H54 (cell line): ENCODE measurements at regions not wholly inside any gene's neighbourhood (a gene's known extent, or its start where the extent isn't known, plus 50 kb on each side); places are given as distances from the start of the nearest gene placed in this dataset.

Experiments used
- DNase-seq: peaks from one replicate; pipeline ENCODE4 v3.0.0; 2011; ENCODE audit warnings: low spot score, mixed read lengths; ENCODE audit not compliant: insufficient read length
- FAIRE-seq: peaks from 3 replicates; lab custom pipeline; 2011; peaks lifted over from hg19 to GRCh38; lab: Jason Lieb, UNC
- POLR2A ChIP-seq: IDR thresholded peaks from 2 replicates; pipeline ENCODE4 v1.6.1; 2011; ENCODE audit warnings: low read depth, mild to moderate bottlenecking, low read length

DNA sequence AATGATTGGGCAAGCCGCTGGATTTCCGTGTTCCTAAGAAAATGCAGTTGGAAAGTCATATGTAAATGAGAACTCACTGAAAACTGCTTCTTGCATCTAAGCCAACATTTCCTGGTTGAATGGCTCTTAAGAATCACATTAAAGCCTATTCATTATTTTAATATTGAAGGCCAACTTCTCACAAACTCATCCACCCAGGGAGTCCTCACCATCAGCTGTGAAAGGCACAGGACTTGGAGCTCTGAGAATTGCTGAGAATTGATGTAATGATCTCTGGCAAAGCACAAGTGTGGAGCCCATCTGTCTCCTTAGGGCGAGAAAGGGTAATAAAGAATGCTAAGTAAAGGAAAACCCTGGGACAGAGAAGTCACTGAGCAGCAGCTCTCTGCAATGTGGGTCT lies 55.9 kb upstream of the APCDD1 start:
- TF ChIP-seq POLR2A: no peak
- DNase-seq (no peak), FAIRE-seq (no peak)

- DNase-seq (no peak), FAIRE-seq (no peak)
- no peak for TF ChIP-seq POLR2A
Measured at GRCh38 chr18:10399465-10399864, 55.0 kb upstream of the APCDD1 start.

DNA sequence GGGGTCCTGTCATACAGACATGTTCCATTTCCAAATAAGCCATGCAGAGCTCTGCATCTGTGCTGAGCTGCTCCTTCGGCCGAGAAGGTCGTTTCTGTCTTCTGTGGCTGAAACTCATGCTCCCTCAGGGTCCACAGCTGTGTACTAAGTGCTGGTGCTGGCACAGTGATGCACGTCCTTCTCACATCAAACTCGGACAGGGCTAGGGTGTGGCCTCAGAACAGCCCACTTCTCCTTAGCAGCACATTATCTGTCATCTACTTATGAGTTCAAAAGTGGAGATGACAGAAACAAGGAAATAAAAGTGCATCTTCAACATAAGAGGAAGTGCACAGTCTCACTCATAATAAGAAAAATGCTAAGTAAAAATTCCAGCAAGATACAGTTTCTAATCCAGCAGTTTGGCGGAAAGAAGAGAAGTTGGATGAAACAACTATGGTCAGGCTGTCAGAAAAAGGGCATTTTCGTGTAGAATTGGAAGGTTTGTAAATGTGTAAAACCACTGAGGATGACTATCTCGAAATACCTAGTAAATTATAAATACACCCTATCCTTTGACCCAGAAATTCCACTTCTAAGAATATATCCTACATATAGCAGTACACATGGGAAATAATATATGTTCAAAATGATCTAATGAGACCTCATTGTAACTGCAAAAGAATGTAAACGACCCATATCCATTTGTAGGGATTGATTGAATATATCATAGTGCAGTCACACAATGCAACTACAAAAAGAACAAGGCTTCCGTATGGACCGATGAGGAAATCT lies 53.7 kb upstream of the APCDD1 start:
- no peak for FAIRE-seq
- DNase-seq: no peak
- no peak for TF ChIP-seq POLR2A

GRCh38 chr18:10401521-10401920 lies 52.9 kb upstream of the APCDD1 start:
- DNase-seq: no peak
- FAIRE-seq: no peak
- TF ChIP-seq POLR2A: no peak

- FAIRE-seq (no peak), DNase-seq (no peak)
- TF ChIP-seq POLR2A: no peak
Measured at GRCh38 chr18:10401930-10402329, 52.5 kb upstream of the APCDD1 start.

DNA sequence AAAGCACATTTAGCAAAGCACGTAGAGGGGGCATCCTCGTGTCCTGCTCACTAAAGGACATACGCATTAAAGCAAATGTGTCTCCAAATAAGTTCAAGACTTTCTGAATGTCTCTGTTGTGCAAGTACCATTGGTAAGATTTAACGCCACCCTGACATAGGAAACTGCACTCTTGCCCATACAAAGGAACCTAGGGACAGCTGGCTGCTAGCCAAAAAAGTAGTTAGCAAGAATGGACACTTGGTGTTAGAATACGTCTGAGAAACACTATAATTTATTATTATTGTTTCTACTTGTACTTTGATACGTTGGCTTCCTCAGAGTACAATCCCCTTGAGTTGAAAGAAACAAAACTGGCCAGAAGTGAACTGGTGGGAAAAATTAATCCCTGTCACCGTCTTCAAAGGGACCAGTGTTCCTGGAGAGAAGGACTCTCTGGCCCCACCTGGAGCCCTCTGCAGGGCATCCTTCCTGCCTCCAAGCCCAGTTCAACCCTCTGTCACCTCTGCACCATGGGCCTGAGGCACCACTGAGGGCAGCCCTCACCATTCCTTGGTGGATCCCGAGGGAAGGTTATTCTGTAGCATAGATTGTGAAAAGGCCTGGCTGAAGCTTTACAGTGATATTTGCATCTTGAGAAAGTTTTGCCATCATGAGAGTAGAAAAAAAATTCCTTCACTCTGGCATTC lies 51.4 kb upstream of the APCDD1 start:
- DNase-seq: no peak
- TF ChIP-seq POLR2A: no peak
- FAIRE-seq: no peak

GRCh38 chr18:10403708-10404107 lies 50.7 kb upstream of the APCDD1 start:
- TF ChIP-seq POLR2A: no peak
- DNase-seq: no peak
- FAIRE-seq: no peak

DNA sequence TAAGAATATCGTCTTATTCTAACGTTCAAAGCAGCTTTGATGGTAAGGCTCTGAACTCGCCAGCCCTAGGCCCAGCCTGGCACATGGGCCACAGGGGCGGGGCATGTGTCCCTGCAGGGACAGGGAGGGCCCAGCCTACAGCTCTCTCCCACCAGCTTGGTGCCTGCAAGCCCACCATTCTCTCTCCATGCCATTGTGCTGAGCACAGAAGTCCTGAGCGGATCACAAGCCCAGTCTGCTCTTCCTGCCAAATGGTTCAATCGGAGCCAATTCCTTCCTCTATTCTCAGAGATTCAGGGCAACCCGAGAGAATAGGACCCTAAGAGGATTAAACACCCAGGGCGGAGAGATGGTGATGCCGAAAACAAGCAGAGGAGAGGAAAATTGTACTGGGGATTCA lies 50.3 kb upstream of the APCDD1 start:
- FAIRE-seq (no peak), DNase-seq (no peak)
- TF ChIP-seq POLR2A: no peak
